CD4-positive, alpha-beta T cell (primary cell): ENCODE measurements at regions not wholly inside any gene's neighbourhood (a gene's known extent, or its start where the extent isn't known, plus 50 kb on each side); places are given as distances from the start of the nearest gene placed in this dataset.

ENCODE experiments used
- ATAC-seq: fragments of 200-7000 bp; cut with Tn5 transposase; one replicate; pipeline ENCODE4 v1.10.0; 2022; ENCODE audit warnings: mild to moderate bottlenecking; ENCODE audit not compliant: poor library complexity
- CTCF ChIA-PET: fragments of 350-600 bp; sonication (Branson Sonifier 250); formaldehyde crosslinking; loops from one replicate; lab custom pipeline; 2021; ENCODE audit warnings: antibody characterized with exemption, inconsistent platforms; lab: Charles Lee
- POLR2A ChIA-PET: fragments of 350-600 bp; sonication (Branson Sonifier 250); formaldehyde crosslinking; loops from one replicate; lab custom pipeline; 2021; ENCODE audit warnings: antibody characterized with exemption, inconsistent platforms; lab: Charles Lee
- DNase-seq, 14 experiments: peaks; one replicate each; pipeline ENCODE4 v3.0.0-alpha.2; 2013 to 2020; ENCODE audit warnings: mixed read lengths in 2 of 14
- H3K27ac ChIP-seq, 2 donors: one replicate each; pipeline versions ENCODE4 v1.5.1 to v1.7.0; 2013; ENCODE audit warnings: low read length in 2 of 2, low read depth in 1 of 2, mild to moderate bottlenecking in 1 of 2
- H3K27me3 ChIP-seq, 2 experiments: 1 replicate in 1 of 2; 2 replicates in 1 of 2; pipeline versions ENCODE4 v1.6.1 to v1.7.0; 2013; ENCODE audit warnings: low read length in 2 of 2, control low read depth in 1 of 2, mild to moderate bottlenecking in 1 of 2, moderate library complexity in 1 of 2; ENCODE audit not compliant: insufficient read depth in 2 of 2, control insufficient read depth in 1 of 2
- H3K36me3 ChIP-seq: one replicate; pipeline ENCODE4 v1.6.1; 2013; ENCODE audit warnings: low read length, control low read depth; ENCODE audit not compliant: insufficient read depth
- H3K4me1 ChIP-seq: one replicate; pipeline ENCODE4 v1.6.1; 2013; ENCODE audit warnings: low read length, control low read depth; ENCODE audit not compliant: insufficient read depth
- H3K4me3 ChIP-seq: one replicate; pipeline ENCODE4 v1.5.1; 2013; ENCODE audit warnings: mild to moderate bottlenecking, low read length, moderate library complexity
- H3K9me3 ChIP-seq, 2 experiments: 1 replicate in 1 of 2; 2 replicates in 1 of 2; pipeline versions ENCODE4 v1.6.1 to v1.7.0; 2013; ENCODE audit warnings: low read length in 2 of 2, mild to moderate bottlenecking in 2 of 2, control low read depth in 1 of 2, moderate library complexity in 1 of 2; ENCODE audit not compliant: control insufficient read depth in 1 of 2, insufficient read depth in 1 of 2
- H3K27ac Mint-ChIP-seq: one replicate; pipeline ENCODE4 v1.8.0; 2020; ENCODE audit warnings: mixed read lengths
- H3K27me3 Mint-ChIP-seq: one replicate; pipeline ENCODE4 v1.8.0; 2021; ENCODE audit warnings: mixed read lengths
- H3K36me3 Mint-ChIP-seq: one replicate; pipeline ENCODE4 v1.8.0; 2021; ENCODE audit warnings: low read depth, mixed read lengths
- H3K4me1 Mint-ChIP-seq: one replicate; pipeline ENCODE4 v1.8.0; 2021; ENCODE audit warnings: low read depth, mixed read lengths
- H3K4me3 Mint-ChIP-seq: one replicate; pipeline ENCODE4 v1.8.0; 2020; ENCODE audit warnings: mild to moderate bottlenecking, mixed read lengths
- H3K9me3 Mint-ChIP-seq: one replicate; pipeline ENCODE4 v1.8.0; 2020; ENCODE audit warnings: mixed read lengths
- intact Hi-C, 2 experiments: fragments of 100-400 bp; cut with DNase I in 1 of 2; cut with micrococcal nuclease in 1 of 2; formaldehyde crosslinking; loops; one replicate each; pipeline versions ENCODE4 v1.15.1 to v1.9.0; 2023 to 2025; cut with DNase I, micrococcal nuclease
- TF ChIP-seq, protein P1 (sequence below): fragments of 200-600 bp; IDR thresholded peaks from one replicate; pipeline ENCODE4 v1.8.0; 2022; ENCODE audit warnings: antibody characterized with exemption, mild to moderate bottlenecking

DNA sequence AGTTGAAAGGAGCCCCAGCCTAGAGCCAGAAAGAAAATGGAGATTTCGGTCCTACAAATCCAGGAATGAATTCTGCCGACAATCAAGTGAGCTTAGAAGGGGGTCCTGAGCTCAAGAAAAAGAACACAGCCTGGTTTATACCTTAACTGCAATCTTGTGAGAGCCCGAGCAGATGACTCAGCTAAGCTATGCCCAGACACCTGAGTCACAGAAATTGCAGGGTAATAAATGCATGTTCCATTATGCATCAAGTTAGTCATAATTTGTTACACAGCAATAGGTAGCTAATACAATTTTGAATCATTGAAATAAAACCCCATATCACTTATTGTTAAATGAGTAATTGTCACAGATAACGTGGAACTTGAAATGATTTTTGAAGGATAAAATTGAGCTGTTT, 111.8 kb upstream of the FOXP2 start:
- no peak overlapping the region for H3K27ac Mint-ChIP-seq
- ChIA-PET CTCF (no interaction called here), POLR2A (no interaction called here)
- no peaks in the 10 kb centered on the region for H3K36me3 ChIP-seq
- no peak overlapping the region for H3K4me3 ChIP-seq
- no peaks in the 10 kb centered on the region for H3K9me3 ChIP-seq
- TF ChIP-seq, protein P1, sequence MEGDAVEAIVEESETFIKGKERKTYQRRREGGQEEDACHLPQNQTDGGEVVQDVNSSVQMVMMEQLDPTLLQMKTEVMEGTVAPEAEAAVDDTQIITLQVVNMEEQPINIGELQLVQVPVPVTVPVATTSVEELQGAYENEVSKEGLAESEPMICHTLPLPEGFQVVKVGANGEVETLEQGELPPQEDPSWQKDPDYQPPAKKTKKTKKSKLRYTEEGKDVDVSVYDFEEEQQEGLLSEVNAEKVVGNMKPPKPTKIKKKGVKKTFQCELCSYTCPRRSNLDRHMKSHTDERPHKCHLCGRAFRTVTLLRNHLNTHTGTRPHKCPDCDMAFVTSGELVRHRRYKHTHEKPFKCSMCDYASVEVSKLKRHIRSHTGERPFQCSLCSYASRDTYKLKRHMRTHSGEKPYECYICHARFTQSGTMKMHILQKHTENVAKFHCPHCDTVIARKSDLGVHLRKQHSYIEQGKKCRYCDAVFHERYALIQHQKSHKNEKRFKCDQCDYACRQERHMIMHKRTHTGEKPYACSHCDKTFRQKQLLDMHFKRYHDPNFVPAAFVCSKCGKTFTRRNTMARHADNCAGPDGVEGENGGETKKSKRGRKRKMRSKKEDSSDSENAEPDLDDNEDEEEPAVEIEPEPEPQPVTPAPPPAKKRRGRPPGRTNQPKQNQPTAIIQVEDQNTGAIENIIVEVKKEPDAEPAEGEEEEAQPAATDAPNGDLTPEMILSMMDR = no peak
- no peak overlapping the region for H3K27ac ChIP-seq
- no peaks in the 10 kb centered on the region for H3K4me1 ChIP-seq
- H3K27me3 ChIP-seq = no peaks in the 10 kb centered on the region
- no peaks in the 10 kb centered on the region for H3K27me3 Mint-ChIP-seq
- intact Hi-C loops = no loop called here
- ATAC-seq = no peak
- H3K4me1 Mint-ChIP-seq = no peaks in the 10 kb centered on the region
- no peaks in the 10 kb centered on the region for H3K9me3 Mint-ChIP-seq
- no peak for DNase-seq
- no peak overlapping the region for H3K4me3 Mint-ChIP-seq
- no peaks in the 10 kb centered on the region for H3K36me3 Mint-ChIP-seq

DNA sequence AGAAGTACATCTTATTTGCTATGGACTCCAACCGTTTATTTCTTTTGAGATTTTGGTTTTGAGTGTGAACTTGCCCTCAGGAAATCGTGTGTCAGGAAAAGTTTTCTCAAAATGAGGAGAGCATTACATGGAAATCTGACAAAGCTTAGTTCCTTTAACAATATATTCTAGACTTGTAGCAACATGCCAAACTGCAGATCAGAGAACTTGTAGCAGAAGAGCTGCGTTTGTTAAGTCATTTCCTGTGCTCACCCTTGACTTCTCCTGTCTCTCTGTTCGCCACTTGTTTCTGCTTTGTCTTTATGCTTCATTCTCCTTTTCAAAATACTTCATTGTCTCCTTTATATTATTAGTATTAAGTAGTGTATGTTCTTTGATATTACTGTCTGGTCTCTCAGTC, 116.6 kb upstream of the FOXP2 start:
- H3K27me3 Mint-ChIP-seq = no peaks in the 10 kb centered on the region
- ChIA-PET CTCF (no interaction called here), POLR2A (no interaction called here)
- H3K4me3 ChIP-seq = no peak overlapping the region
- no peaks in the 10 kb centered on the region for H3K36me3 ChIP-seq
- H3K36me3 Mint-ChIP-seq = no peaks in the 10 kb centered on the region
- no peak for DNase-seq
- H3K27ac ChIP-seq = no peak overlapping the region
- no peaks in the 10 kb centered on the region for H3K9me3 Mint-ChIP-seq
- no peaks in the 10 kb centered on the region for H3K4me1 Mint-ChIP-seq
- H3K27ac Mint-ChIP-seq = no peak overlapping the region
- H3K27me3 ChIP-seq = peaks cover 0 to 3% of the 10 kb centered on the region in 2 experiments
- ATAC-seq = no peak
- intact Hi-C loops = no loop called here
- peaks cover 0 to 4% of the 10 kb centered on the region in 2 experiments for H3K9me3 ChIP-seq
- H3K4me1 ChIP-seq = no peaks in the 10 kb centered on the region
- TF ChIP-seq, protein P1 = no peak
- H3K4me3 Mint-ChIP-seq = no peak overlapping the region

DNA sequence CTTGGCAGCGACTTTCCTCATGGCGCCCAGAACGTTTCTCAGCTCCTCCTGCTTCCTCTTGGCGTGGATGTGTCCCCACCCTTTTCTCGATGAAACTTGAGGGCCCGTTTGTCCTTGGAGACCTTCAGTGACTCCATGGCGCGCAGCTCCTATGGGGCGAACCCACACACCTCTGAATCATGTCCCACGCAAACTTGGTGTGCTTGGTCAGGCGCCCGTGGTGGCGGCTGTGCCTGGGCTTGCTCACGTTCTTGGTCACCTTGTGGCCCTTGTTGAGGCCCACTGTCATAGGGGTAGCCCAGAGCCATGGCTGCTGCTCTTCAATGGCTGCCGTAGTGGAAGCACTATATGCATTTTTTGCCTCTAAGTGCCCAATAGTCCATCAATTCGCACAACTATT, 117.5 kb upstream of the FOXP2 start:
- Histone ChIP-seq H3K36me3 (no peaks in the 10 kb centered on the region), H3K27ac (no peak overlapping the region), H3K9me3 (peaks cover 0 to 4% of the 10 kb centered on the region in 2 experiments), H3K4me1 (no peaks in the 10 kb centered on the region), H3K4me3 (no peak overlapping the region), H3K27me3 (peaks cover 0 to 5% of the 10 kb centered on the region in 2 experiments)
- TF ChIP-seq, protein P1 = no peak
- H3K4me1 Mint-ChIP-seq = no peaks in the 10 kb centered on the region
- H3K27me3 Mint-ChIP-seq = no peaks in the 10 kb centered on the region
- ChIA-PET POLR2A (no interaction called here), CTCF (no interaction called here)
- no peak overlapping the region for H3K27ac Mint-ChIP-seq
- H3K36me3 Mint-ChIP-seq = no peaks in the 10 kb centered on the region
- H3K4me3 Mint-ChIP-seq = no peak overlapping the region
- no peak for DNase-seq
- intact Hi-C loops = no loop called here
- no peak for ATAC-seq
- H3K9me3 Mint-ChIP-seq = no peaks in the 10 kb centered on the region
